PC-9 (cell line): ENCODE measurements at regions not wholly inside any gene's neighbourhood (a gene's known extent, or its start where the extent isn't known, plus 50 kb on each side); places are given as distances from the start of the nearest gene placed in this dataset.
"Not testable (repeated sequence)": the region's sequence is repeated elsewhere in the genome, so short reads cannot be mapped to it uniquely, and the experiment has no call there.

Experiments
- BruUV-seq: library from RNA; stranded (reverse); fragments of 400-500 nt; replicated peaks from 2 replicates; lab custom pipeline; 2021; lab: Mats Ljungman, UMichigan
- CTCF ChIA-PET: fragments of 300-600 bp; sonication (Branson Sonifier 250); formaldehyde crosslinking; loops from one replicate; lab custom pipeline; 2022; ENCODE audit warnings: antibody characterized with exemption; lab: Charles Lee
- POLR2A ChIA-PET: fragments of 300-600 bp; sonication (Branson Sonifier 250); formaldehyde crosslinking; loops from one replicate; lab custom pipeline; 2022; ENCODE audit warnings: antibody characterized with exemption; ENCODE audit not compliant: unreplicated experiment; lab: Charles Lee
- DNase-seq, 2 experiments: peaks; one replicate each; pipeline versions ENCODE4 v3.0.0 to v3.0.0-alpha.2; 2015 to 2022; ENCODE audit warnings: mixed read lengths in 1 of 2
- H2AFZ ChIP-seq: fragments of 200-600 bp; sonication (generic); 2 replicates; pipeline ENCODE4 v1.8.1; 2017; ENCODE audit warnings: antibody characterized with exemption
- H3F3A ChIP-seq: fragments of 200-600 bp; sonication (generic); 2 replicates; pipeline ENCODE4 v1.8.1; 2017; ENCODE audit warnings: antibody characterized with exemption, mild to moderate bottlenecking, low read depth; ENCODE audit not compliant: insufficient read depth
- H3K27ac ChIP-seq: fragments of 200-600 bp; sonication (generic); 2 replicates; pipeline ENCODE4 v1.6.1; 2016; ENCODE audit warnings: mixed run types
- H3K27me3 ChIP-seq: fragments of 200-600 bp; sonication (generic); 2 replicates; pipeline ENCODE4 v1.6.1; 2016; ENCODE audit warnings: low read depth, mixed run types; ENCODE audit not compliant: insufficient read depth
- H3K36me3 ChIP-seq: fragments of 200-600 bp; sonication (generic); 2 replicates; pipeline ENCODE4 v1.6.1; 2016; ENCODE audit warnings: low read depth, mixed run types
- H3K4me1 ChIP-seq: fragments of 200-600 bp; sonication (generic); replicated peaks from 2 replicates; pipeline ENCODE4 v1.6.1; 2016; ENCODE audit warnings: mixed run types; ENCODE audit not compliant: insufficient read depth
- H3K4me2 ChIP-seq: fragments of 200-600 bp; sonication (generic); 2 replicates; pipeline ENCODE4 v1.6.1; 2017; ENCODE audit warnings: mixed run types
- H3K4me3 ChIP-seq: fragments of 200-600 bp; sonication (generic); 2 replicates; pipeline ENCODE4 v1.6.1; 2016; ENCODE audit warnings: mixed run types
- H3K79me2 ChIP-seq: fragments of 200-600 bp; sonication (generic); 2 replicates; pipeline ENCODE4 v1.6.1; 2017; ENCODE audit warnings: low read depth, mixed run types
- H3K9me2 ChIP-seq: fragments of 200-600 bp; sonication (generic); 2 replicates; pipeline ENCODE4 v1.8.1; 2017; ENCODE audit warnings: mild to moderate bottlenecking; ENCODE audit not compliant: insufficient read depth
- H3K9me3 ChIP-seq: fragments of 200-600 bp; sonication (generic); 2 replicates; pipeline ENCODE4 v1.8.1; 2016; ENCODE audit warnings: low read depth; ENCODE audit not compliant: insufficient read depth
- H4K20me1 ChIP-seq: fragments of 200-600 bp; sonication (generic); 2 replicates; pipeline ENCODE4 v1.8.1; 2017; ENCODE audit not compliant: insufficient read depth
- CTCF ChIP-seq: fragments of 200-600 bp; sonication (generic); conservative IDR thresholded peaks from 2 replicates; pipeline ENCODE4 v1.6.1; 2017; ENCODE audit warnings: mixed run types, antibody characterized with exemption, mild to moderate bottlenecking, moderate library complexity
- EZH2 ChIP-seq: fragments of 200-600 bp; sonication (generic); IDR thresholded peaks from 2 replicates; pipeline ENCODE4 v1.8.0; 2017; ENCODE audit warnings: antibody characterized with exemption, low read depth
- intact Hi-C: fragments of 100-400 bp; cut with micrococcal nuclease; formaldehyde crosslinking; loops from one replicate; pipeline ENCODE4 v1.10.0; 2022; ENCODE audit not compliant: unreplicated experiment

DNA sequence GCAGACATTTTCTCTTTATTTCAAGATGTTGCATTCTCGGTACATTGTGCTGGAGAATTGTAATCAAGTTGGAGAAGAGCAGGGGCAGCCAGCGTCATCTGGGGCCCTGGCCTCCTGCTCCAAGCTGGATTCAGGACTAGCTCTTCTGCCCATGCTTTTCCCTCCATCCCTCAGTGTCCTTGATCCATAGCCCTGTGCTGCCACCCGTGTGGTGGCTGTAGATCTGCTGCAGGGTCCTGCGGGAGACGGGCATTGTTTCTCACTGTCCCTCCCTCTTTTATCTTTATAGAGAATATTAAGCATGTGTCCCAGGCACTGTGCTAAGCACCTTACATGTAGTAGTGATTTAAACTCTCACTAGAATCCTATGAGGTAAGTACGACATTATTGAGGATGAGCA, 60.5 kb upstream of the HAND1 start:
- CTCF ChIA-PET = no interaction called here
- DNase-seq = no peak
- Histone ChIP-seq H3K9me2 (no peaks in the 10 kb centered on the region), H3K9me3 (no peaks in the 10 kb centered on the region), H3K4me1 (no peaks in the 10 kb centered on the region), H4K20me1 (no peaks in the 10 kb centered on the region), H3K27me3 (peaks cover 8% of the 10 kb centered on the region; the same call in 1 of the 2 replicates), H3K36me3 (no peaks in the 10 kb centered on the region), H3K79me2 (no peaks in the 10 kb centered on the region), H3K4me2 (no peak overlapping the region), H3K27ac (no peak overlapping the region), H3F3A (no peaks in the 10 kb centered on the region), H3K4me3 (no peak overlapping the region), H2AFZ (no peak overlapping the region)
- TF ChIP-seq EZH2 (no peak), CTCF (no peak)
- no TSS peak for BruUV-seq
- POLR2A ChIA-PET = interaction anchor here (0.7 kb wide), 1 partner anchor 499 kb away, joined by 3 read pairs; the partner anchor contains the start of gene MFAP3
- intact Hi-C loops = no loop called here

DNA sequence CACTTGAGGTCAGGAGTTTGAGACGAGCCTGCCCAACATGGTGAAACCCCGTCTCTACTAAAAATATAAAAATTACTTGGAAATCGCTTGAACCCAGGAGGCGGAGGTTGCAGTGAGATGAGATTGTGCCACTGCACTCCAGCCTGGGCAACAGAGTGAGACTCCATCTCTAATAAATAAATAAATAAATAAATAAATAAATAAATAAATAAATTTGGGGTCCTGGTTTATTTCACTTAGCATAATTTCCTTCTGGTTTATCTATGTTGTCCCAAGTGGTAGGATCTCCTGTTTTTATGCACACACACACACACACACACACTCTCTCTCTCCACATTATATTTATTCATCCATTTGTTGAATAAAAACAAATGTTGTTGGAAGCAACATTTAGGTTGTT, 58.4 kb upstream of the HAND1 start:
- H3K9me3 ChIP-seq, H3K9me2 ChIP-seq, H3K27me3 ChIP-seq, H2AFZ ChIP-seq, DNase-seq, BruUV-seq, H3K36me3 ChIP-seq, POLR2A ChIA-PET, H3K4me1 ChIP-seq, H3K4me2 ChIP-seq, H3K27ac ChIP-seq, H3K4me3 ChIP-seq, H4K20me1 ChIP-seq, H3F3A ChIP-seq, CTCF ChIA-PET, intact Hi-C loops, H3K79me2 ChIP-seq: not testable (repeated sequence)

- Histone ChIP-seq H2AFZ (no peak overlapping the region), H3K36me3 (no peaks in the 10 kb centered on the region), H3K79me2 (no peaks in the 10 kb centered on the region), H3K27ac (no peak overlapping the region), H3F3A (no peaks in the 10 kb centered on the region), H3K4me3 (no peak overlapping the region), H3K27me3 (peaks cover 8% of the 10 kb centered on the region; the same call in 1 of the 2 replicates), H3K4me2 (no peak overlapping the region), H3K9me3 (no peaks in the 10 kb centered on the region), H3K4me1 (no peaks in the 10 kb centered on the region), H3K9me2 (no peaks in the 10 kb centered on the region), H4K20me1 (no peaks in the 10 kb centered on the region)
- intact Hi-C loops = no loop called here
- BruUV-seq = no TSS peak
- TF ChIP-seq EZH2 (no peak), CTCF (no peak)
- CTCF ChIA-PET = no interaction called here
- POLR2A ChIA-PET = no interaction called here
- no peak for DNase-seq
These were observed 57.5 kb upstream of the HAND1 start for GRCh38 chr5:154535535-154535934.

DNA sequence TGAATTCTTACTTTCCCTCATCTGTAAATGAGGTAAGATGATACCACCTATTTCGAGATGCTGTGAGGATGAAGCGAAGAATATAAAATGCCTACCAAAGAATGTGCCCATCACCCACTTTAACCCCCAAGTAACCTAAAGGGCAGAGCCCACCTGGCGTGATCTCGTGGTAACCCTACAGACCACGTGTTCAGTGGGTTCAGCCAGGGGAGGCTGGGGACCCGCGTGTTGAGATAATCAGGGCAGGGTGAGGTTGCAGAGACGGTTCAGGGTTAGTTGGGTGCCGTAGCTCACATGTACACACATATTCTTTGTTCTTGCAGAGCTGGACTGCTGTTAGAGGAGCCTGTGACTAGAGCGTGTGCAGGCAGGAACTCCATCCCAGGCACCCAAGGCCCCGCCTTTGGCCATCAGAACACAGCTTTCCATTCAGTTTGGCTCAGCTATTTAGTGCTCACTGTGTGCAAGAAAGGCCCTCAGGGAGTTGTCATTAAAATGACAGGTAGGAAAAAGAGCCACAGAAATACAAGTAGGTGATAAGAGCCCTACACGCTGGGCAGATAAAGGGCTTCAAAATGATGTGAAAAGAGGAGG, 56.5 kb upstream of the HAND1 start:
- Histone ChIP-seq H4K20me1 (no peaks in the 10 kb centered on the region), H3K4me1 (no peaks in the 10 kb centered on the region), H3F3A (no peaks in the 10 kb centered on the region), H3K4me3 (no peak overlapping the region), H2AFZ (no peak overlapping the region), H3K4me2 (no peak overlapping the region), H3K27me3 (peaks cover 8% of the 10 kb centered on the region; the same call in 1 of the 2 replicates), H3K79me2 (no peaks in the 10 kb centered on the region), H3K9me2 (no peaks in the 10 kb centered on the region), H3K9me3 (no peaks in the 10 kb centered on the region), H3K36me3 (no peaks in the 10 kb centered on the region), H3K27ac (no peak overlapping the region)
- BruUV-seq = no TSS peak
- no peak for TF ChIP-seq CTCF
- DNase-seq = no peak
- ChIA-PET CTCF (no interaction called here), POLR2A (interaction anchor here (0.6 kb wide), 1 partner anchor 561 kb away, joined by 7 read pairs; no protein-coding TSS in a partner anchor)
- intact Hi-C loops = no loop called here
